Neural progenitor cell (in vitro differentiated cells): ENCODE measurements at regions not wholly inside any gene's neighbourhood (a gene's known extent, or its start where the extent isn't known, plus 50 kb on each side); places are given as distances from the start of the nearest gene placed in this dataset.

ENCODE experiments used
- EZH2 ChIP-seq: fragments of 200-600 bp; sonication (generic); IDR thresholded peaks from 2 replicates; pipeline ENCODE4 v1.6.1; 2017; ENCODE audit warnings: antibody characterized with exemption, mild to moderate bottlenecking, moderate library complexity
- TF ChIP-seq, protein P1 (sequence below): fragments of 200-600 bp; sonication (generic); IDR thresholded peaks from 2 replicates; pipeline ENCODE4 v1.5.1; 2017; ENCODE audit warnings: antibody characterized with exemption, mild to moderate bottlenecking

GRCh38 chr3:182294256-182294655 is 499.0 kb upstream of the ATP11B start:
- TF ChIP-seq, protein P1, sequence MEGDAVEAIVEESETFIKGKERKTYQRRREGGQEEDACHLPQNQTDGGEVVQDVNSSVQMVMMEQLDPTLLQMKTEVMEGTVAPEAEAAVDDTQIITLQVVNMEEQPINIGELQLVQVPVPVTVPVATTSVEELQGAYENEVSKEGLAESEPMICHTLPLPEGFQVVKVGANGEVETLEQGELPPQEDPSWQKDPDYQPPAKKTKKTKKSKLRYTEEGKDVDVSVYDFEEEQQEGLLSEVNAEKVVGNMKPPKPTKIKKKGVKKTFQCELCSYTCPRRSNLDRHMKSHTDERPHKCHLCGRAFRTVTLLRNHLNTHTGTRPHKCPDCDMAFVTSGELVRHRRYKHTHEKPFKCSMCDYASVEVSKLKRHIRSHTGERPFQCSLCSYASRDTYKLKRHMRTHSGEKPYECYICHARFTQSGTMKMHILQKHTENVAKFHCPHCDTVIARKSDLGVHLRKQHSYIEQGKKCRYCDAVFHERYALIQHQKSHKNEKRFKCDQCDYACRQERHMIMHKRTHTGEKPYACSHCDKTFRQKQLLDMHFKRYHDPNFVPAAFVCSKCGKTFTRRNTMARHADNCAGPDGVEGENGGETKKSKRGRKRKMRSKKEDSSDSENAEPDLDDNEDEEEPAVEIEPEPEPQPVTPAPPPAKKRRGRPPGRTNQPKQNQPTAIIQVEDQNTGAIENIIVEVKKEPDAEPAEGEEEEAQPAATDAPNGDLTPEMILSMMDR = no peak
- no peak for TF ChIP-seq EZH2
